K562 (cell line): ENCODE measurements at regions not wholly inside any gene's neighbourhood (a gene's known extent, or its start where the extent isn't known, plus 50 kb on each side); places are given as distances from the start of the nearest gene placed in this dataset.

Experiments used
- CBFB ChIP-seq: sonication (generic); formaldehyde crosslinking; IDR thresholded peaks from 2 replicates; pipeline ENCODE4 v1.4.0; 2020; ENCODE audit warnings: mild to moderate bottlenecking, missing genetic modification reagents
- EP400 ChIP-seq: fragments of 450-650 bp; IDR thresholded peaks from 2 replicates; pipeline ENCODE4 v1.6.1; 2017; ENCODE audit warnings: antibody characterized with exemption, mild to moderate bottlenecking, moderate library complexity
- PHF8 ChIP-seq: fragments of 200-600 bp; sonication (generic); IDR thresholded peaks from 2 replicates; pipeline ENCODE4 v1.6.1; 2012; ENCODE audit warnings: mixed run types, mild to moderate bottlenecking, inconsistent platforms, low read length, moderate library complexity, borderline replicate concordance
- ZNF146 ChIP-seq: IDR thresholded peaks from one replicate; pipeline ENCODE4 v1.6.1; 2018; ENCODE audit warnings: missing compliant biosample characterization; ENCODE audit not compliant: unreplicated experiment
- TF ChIP-seq, protein P1 (sequence below): fragments of 250-450 bp; sonication (Bioruptor Pico); IDR thresholded peaks from 2 replicates; pipeline ENCODE4 v1.5.0; 2022; ENCODE audit warnings: mild to moderate bottlenecking

DNA sequence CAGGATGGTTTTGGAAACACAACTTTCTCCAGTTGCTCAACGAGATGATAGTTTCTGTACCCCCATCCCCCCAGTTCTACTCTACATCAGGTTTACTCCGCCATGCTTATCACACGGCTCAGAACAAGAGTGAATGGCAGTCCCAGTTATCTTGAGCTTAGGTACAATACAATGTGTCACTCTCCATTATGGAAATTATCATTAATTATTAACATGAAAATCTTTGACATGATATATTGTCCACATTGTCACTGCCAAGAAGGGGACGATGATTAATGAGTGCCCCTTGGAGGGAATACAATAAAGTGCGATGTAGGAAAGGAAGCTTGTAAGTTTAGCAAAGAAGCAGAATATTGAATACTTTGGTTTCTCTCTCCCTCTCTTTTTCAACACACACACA lies 252.6 kb upstream of the CFAP20DC start:
- TF ChIP-seq EP400 (no peak), PHF8 (no peak), ZNF146 (no peak), CBFB (CRISPR knock-in tag) (no peak)
- TF ChIP-seq, protein P1, sequence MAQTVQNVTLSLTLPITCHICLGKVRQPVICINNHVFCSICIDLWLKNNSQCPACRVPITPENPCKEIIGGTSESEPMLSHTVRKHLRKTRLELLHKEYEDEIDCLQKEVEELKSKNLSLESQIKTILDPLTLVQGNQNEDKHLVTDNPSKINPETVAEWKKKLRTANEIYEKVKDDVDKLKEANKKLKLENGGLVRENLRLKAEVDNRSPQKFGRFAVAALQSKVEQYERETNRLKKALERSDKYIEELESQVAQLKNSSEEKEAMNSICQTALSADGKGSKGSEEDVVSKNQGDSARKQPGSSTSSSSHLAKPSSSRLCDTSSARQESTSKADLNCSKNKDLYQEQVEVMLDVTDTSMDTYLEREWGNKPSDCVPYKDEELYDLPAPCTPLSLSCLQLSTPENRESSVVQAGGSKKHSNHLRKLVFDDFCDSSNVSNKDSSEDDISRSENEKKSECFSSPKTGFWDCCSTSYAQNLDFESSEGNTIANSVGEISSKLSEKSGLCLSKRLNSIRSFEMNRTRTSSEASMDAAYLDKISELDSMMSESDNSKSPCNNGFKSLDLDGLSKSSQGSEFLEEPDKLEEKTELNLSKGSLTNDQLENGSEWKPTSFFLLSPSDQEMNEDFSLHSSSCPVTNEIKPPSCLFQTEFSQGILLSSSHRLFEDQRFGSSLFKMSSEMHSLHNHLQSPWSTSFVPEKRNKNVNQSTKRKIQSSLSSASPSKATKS = no peak
